ENCODE measurements at regions not wholly inside any gene's neighbourhood (a gene's known extent, or its start where the extent isn't known, plus 50 kb on each side); places are given as distances from the start of the nearest gene placed in this dataset.
"Not testable (repeated sequence)": the region's sequence is repeated elsewhere in the genome, so short reads cannot be mapped to it uniquely, and the experiment has no call there.

GRCh38 chr1:177687544-177687943 lies 282.3 kb downstream of the SEC16B start:
- DNase-seq (ENCODE audit: low read depth), result no peak
- Histone ChIP-seq H3K36me3 (ENCODE audit: control insufficient read depth, insufficient read depth, low read length) (no peaks in the 10 kb centered on the region), H3K4me3 (ENCODE audit: low read depth, low read length) (no peak overlapping the region), H3K27me3 (ENCODE audit: control insufficient read depth, insufficient read depth, low read length) (no peaks in the 10 kb centered on the region)
- TF ChIP-seq CTCF (IDR thresholded peaks at IDR 0.05; ENCODE audit: insufficient read depth, low read length, poor library complexity, severe bottlenecking), result no peak

- Histone ChIP-seq H3K27me3 (ENCODE audit: control insufficient read depth, insufficient read depth, low read length) (no peaks in the 10 kb centered on the region), H3K36me3 (ENCODE audit: control insufficient read depth, insufficient read depth, low read length) (no peaks in the 10 kb centered on the region), H3K4me3 (ENCODE audit: low read depth, low read length) (no peak overlapping the region)
- no peak for DNase-seq (ENCODE audit: low read depth)
- TF ChIP-seq CTCF (IDR thresholded peaks at IDR 0.05; ENCODE audit: insufficient read depth, low read length, poor library complexity, severe bottlenecking), result no peak
Measured at GRCh38 chr1:177686933-177687332, 282.9 kb downstream of the SEC16B start.

DNA sequence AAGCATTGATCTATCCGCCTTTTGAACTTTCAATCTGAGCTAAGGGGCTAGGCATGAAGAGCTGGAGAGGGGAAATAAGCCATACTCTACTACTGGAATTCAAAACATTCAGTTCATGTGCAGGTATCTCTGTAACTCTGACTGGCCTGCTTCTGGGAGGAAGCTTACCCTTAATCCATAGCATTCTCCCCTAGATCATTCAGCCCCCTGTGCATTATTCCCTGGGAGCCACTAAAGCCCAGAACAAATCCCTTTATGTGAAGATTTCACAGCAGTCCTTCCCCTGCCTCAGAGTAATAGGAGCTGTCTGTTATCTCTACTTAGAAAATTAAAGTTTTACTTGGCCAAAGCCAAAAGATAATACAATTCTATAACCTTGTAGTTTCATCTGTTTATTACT lies 300.7 kb downstream of the SEC16B start:
- Histone ChIP-seq H3K36me3 (ENCODE audit: control insufficient read depth, insufficient read depth, low read length) (no peaks in the 10 kb centered on the region), H3K27me3 (ENCODE audit: control insufficient read depth, insufficient read depth, low read length) (no peaks in the 10 kb centered on the region), H3K4me3 (ENCODE audit: low read depth, low read length) (no peak overlapping the region)
- DNase-seq (ENCODE audit: low read depth), result no peak
- TF ChIP-seq CTCF (IDR thresholded peaks at IDR 0.05; ENCODE audit: insufficient read depth, low read length, poor library complexity, severe bottlenecking), result no peak

- TF ChIP-seq CTCF (IDR thresholded peaks at IDR 0.05; ENCODE audit: insufficient read depth, low read length, poor library complexity, severe bottlenecking), result no peak
- H3K36me3 ChIP-seq (ENCODE audit: control insufficient read depth, insufficient read depth, low read length), result no peaks in the 10 kb centered on the region
- H3K27me3 ChIP-seq (ENCODE audit: control insufficient read depth, insufficient read depth, low read length), result no peaks in the 10 kb centered on the region
- DNase-seq (ENCODE audit: low read depth), result no peak
- H3K4me3 ChIP-seq (ENCODE audit: low read depth, low read length), result no peak overlapping the region
Measured at GRCh38 chr1:177665935-177666334, 303.9 kb downstream of the SEC16B start.

DNA sequence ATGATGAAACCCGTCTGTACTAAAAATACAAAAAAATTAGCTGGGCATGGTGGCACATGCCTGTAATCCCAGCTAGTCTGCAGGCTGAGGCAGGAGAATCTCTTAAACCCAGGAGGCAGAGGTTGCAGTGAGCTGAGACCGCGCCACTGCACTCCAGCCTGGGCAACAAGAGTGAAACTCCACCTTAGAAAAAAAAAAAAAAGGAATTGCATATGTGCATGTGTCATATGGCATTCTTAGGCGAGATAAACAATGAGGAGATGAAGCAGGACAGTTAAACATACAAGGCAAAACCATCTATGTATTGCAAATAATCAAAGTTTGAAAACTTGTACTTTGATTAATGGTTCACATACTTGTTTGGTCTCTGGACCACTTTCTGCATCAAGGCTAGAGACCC lies 305.1 kb downstream of the SEC16B start:
- H3K27me3 ChIP-seq (ENCODE audit: control insufficient read depth, insufficient read depth, low read length); H3K36me3 ChIP-seq (ENCODE audit: control insufficient read depth, insufficient read depth, low read length); DNase-seq (ENCODE audit: low read depth); H3K4me3 ChIP-seq (ENCODE audit: low read depth, low read length): not testable (repeated sequence)

DNA sequence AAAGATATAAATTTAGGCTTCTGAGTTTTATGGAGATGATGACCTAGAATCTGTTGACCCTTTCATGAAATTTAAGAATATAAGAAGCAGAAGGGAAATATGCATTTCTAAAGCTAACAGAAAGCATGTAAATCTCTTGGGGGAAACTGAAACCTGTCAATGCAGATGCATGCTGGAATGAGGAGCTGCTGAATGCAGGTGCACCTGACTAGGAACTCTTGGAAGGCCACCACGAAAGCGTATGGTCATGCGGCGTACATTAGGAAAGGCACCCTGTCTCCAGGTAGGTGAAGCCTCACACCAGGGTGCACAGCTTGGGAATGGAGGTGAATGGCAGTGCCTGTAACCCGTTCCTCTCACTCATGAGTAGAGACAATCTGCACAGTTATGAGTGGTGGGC lies 309.7 kb downstream of the SEC16B start:
- Histone ChIP-seq H3K4me3 (ENCODE audit: low read depth, low read length) (no peak overlapping the region), H3K27me3 (ENCODE audit: control insufficient read depth, insufficient read depth, low read length) (peaks cover 2% of the 10 kb centered on the region), H3K36me3 (ENCODE audit: control insufficient read depth, insufficient read depth, low read length) (no peaks in the 10 kb centered on the region)
- no peak for DNase-seq (ENCODE audit: low read depth)
- TF ChIP-seq CTCF (IDR thresholded peaks at IDR 0.05; ENCODE audit: insufficient read depth, low read length, poor library complexity, severe bottlenecking), result no peak

Measured in kidney epithelial cell (primary cell).